MCF 10A (cell line): ENCODE measurements at regions not wholly inside any gene's neighbourhood (a gene's known extent, or its start where the extent isn't known, plus 50 kb on each side); places are given as distances from the start of the nearest gene placed in this dataset.

Source experiments
- BruUV-seq: library from RNA; stranded (reverse); fragments of 400-500 nt; replicated peaks from 2 replicates; lab custom pipeline; 2021; lab: Mats Ljungman, UMichigan
- CTCF ChIA-PET: fragments of 300-600 bp; sonication (Branson Sonifier 250); formaldehyde crosslinking; extraction: SDS; loops from one replicate; lab custom pipeline; 2021; ENCODE audit warnings: antibody characterized with exemption, inconsistent platforms; lab: Yijun Ruan, JAX
- POLR2A ChIA-PET: fragments of 300-600, 350-650 bp; sonication (Branson Sonifier 250); formaldehyde crosslinking; extraction: SDS; loops from one replicate; lab custom pipeline; 2020; ENCODE audit warnings: antibody characterized with exemption, inconsistent platforms; lab: Yijun Ruan, JAX
- DNase-seq: peaks from one replicate; pipeline ENCODE4 v3.0.0-alpha.2; 2018; ENCODE audit not compliant: unreplicated experiment
- H3K27ac Mint-ChIP-seq: one replicate; pipeline ENCODE4 v1.8.0; 2022; ENCODE audit warnings: mild to moderate bottlenecking, low read depth, mixed read lengths; ENCODE audit not compliant: unreplicated experiment
- H3K27me3 Mint-ChIP-seq: one replicate; pipeline ENCODE4 v1.8.0; 2022; ENCODE audit warnings: mixed read lengths; ENCODE audit not compliant: insufficient read depth, unreplicated experiment
- H3K36me3 Mint-ChIP-seq: one replicate; pipeline ENCODE4 v1.8.0; 2022; ENCODE audit warnings: mild to moderate bottlenecking, moderate library complexity, mixed read lengths; ENCODE audit not compliant: insufficient read depth, unreplicated experiment
- H3K4me1 Mint-ChIP-seq: one replicate; pipeline ENCODE4 v1.8.0; 2022; ENCODE audit warnings: mixed read lengths; ENCODE audit not compliant: insufficient read depth, unreplicated experiment
- H3K4me3 Mint-ChIP-seq: one replicate; pipeline ENCODE4 v1.8.0; 2022; ENCODE audit warnings: mild to moderate bottlenecking, moderate library complexity, mixed read lengths; ENCODE audit not compliant: unreplicated experiment
- H3K9me3 Mint-ChIP-seq: one replicate; pipeline ENCODE4 v1.8.0; 2022; ENCODE audit warnings: mixed read lengths; ENCODE audit not compliant: unreplicated experiment
- CTCF ChIP-seq: fragments of 200-600 bp; IDR thresholded peaks from one replicate; pipeline ENCODE4 v1.8.0; 2022; ENCODE audit warnings: antibody characterized with exemption, mild to moderate bottlenecking; ENCODE audit not compliant: unreplicated experiment
- intact Hi-C: fragments of 100-400 bp; cut with micrococcal nuclease; formaldehyde crosslinking; loops from 2 replicates; pipeline ENCODE4 v1.14.1; 2022

GRCh38 chr3:187924651-187925050 is 179.4 kb upstream of the BCL6 start:
- intact Hi-C loops, result no loop called here

GRCh38 chr3:187925326-187925725 is 180.1 kb upstream of the BCL6 start:
- Mint-ChIP-seq H3K27me3 (no peaks in the 10 kb centered on the region), H3K27ac (no peak overlapping the region), H3K4me1 (no peaks in the 10 kb centered on the region), H3K4me3 (no peak overlapping the region), H3K9me3 (no peaks in the 10 kb centered on the region), H3K36me3 (no peaks in the 10 kb centered on the region)
- BruUV-seq, result no TSS peak
- ChIA-PET POLR2A (no interaction called here), CTCF (interaction anchor here (0.5 to 1.3 kb wide), 3 partner anchors 21 to 616 kb away, joined by 3 read pairs; no protein-coding TSS in a partner anchor)
- no peak for TF ChIP-seq CTCF
- no peak for DNase-seq
- intact Hi-C loops, result no loop called here

More at GRCh38 chr3:187924651-187925050, 179.4 kb upstream of the BCL6 start:
- no peak for TF ChIP-seq CTCF
- BruUV-seq, result no TSS peak
- no peak for DNase-seq
- Mint-ChIP-seq H3K27me3 (no peaks in the 10 kb centered on the region), H3K27ac (no peak overlapping the region), H3K36me3 (no peaks in the 10 kb centered on the region), H3K4me3 (no peak overlapping the region), H3K9me3 (no peaks in the 10 kb centered on the region), H3K4me1 (no peaks in the 10 kb centered on the region)
- ChIA-PET CTCF (interaction anchor here (1.3 kb wide), 1 partner anchor 174 kb away, joined by 3 read pairs; no protein-coding TSS in a partner anchor), POLR2A (no interaction called here)

GRCh38 chr3:187926620-187927019 is 181.4 kb upstream of the BCL6 start:
- H3K36me3 Mint-ChIP-seq, result no peaks in the 10 kb centered on the region
- H3K9me3 Mint-ChIP-seq, result no peaks in the 10 kb centered on the region
- TF ChIP-seq CTCF, result no peak
- no peaks in the 10 kb centered on the region for H3K4me1 Mint-ChIP-seq
- POLR2A ChIA-PET, result interaction anchor here (1.2 to 1.4 kb wide), 3 partner anchors 13 to 489 kb away, joined by 3 to 7 read pairs (median 4); no protein-coding TSS in a partner anchor
- no peak overlapping the region for H3K4me3 Mint-ChIP-seq
- no peak for DNase-seq
- H3K27ac Mint-ChIP-seq, result no peak overlapping the region
- no peaks in the 10 kb centered on the region for H3K27me3 Mint-ChIP-seq
- intact Hi-C loops, result no loop called here
- CTCF ChIA-PET, result interaction anchor here (0.9 kb wide), 1 partner anchor 17 kb away, joined by 3 read pairs; no protein-coding TSS in a partner anchor
- BruUV-seq, result no TSS peak

GRCh38 chr3:187927565-187927964 is 182.3 kb upstream of the BCL6 start:
- no peaks in the 10 kb centered on the region for H3K27me3 Mint-ChIP-seq
- BruUV-seq, result no TSS peak
- CTCF ChIA-PET, result interaction anchor here (0.8 kb wide), 1 partner anchor 42 kb away, joined by 3 read pairs; no protein-coding TSS in a partner anchor
- no peak for TF ChIP-seq CTCF
- H3K9me3 Mint-ChIP-seq, result no peaks in the 10 kb centered on the region
- H3K4me3 Mint-ChIP-seq, result no peak overlapping the region
- H3K36me3 Mint-ChIP-seq, result no peaks in the 10 kb centered on the region
- no peaks in the 10 kb centered on the region for H3K4me1 Mint-ChIP-seq
- no peak overlapping the region for H3K27ac Mint-ChIP-seq
- POLR2A ChIA-PET, result interaction anchor here (1.4 kb wide), 1 partner anchor 13 kb away, joined by 4 read pairs; no protein-coding TSS in a partner anchor
- no peak for DNase-seq
- intact Hi-C loops, result no loop called here
